ENCODE measurements at regions not wholly inside any gene's neighbourhood (a gene's known extent, or its start where the extent isn't known, plus 50 kb on each side); places are given as distances from the start of the nearest gene placed in this dataset.

DNA sequence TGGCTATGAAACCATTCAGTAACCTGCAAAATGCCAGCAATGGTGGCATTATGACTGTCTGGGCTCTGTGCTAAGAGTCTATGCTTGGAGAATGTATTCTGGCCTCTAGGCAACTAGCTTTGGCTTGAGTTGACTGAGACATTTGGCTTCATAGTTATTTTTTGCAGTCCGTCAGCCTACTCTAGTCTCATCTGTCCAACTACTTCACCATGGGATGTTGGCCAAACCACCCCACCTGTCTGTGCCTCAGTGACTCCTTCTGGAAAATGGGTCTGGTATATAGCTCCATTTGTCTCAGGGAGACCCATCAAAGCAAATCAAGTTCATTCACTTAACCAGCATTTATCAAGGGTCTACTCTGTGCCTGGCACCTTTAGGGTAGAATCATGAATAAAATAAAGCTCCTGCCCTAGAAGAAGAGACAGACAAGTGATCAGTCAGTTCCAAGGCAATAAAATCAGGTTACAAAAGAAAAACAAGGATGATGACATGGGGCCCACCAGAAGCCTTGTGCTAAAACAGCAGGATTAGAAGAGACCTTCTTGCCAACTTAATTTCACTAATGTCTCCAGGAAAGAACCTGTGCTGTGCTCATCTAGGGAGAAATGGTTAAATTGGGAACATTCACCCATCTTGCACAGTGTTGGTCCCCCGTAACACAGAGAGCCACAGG, 102.4 kb upstream of the ARMC2 start:
- TF ChIP-seq EZH2 (IDR thresholded peaks at IDR 0.05; ENCODE audit: insufficient read depth, poor library complexity, severe bottlenecking) (no peak), EZH2phosphoT487 (IDR thresholded peaks at IDR 0.05; ENCODE audit: insufficient read depth, low read depth) (no peak)
